ENCODE measurements at regions not wholly inside any gene's neighbourhood (a gene's known extent, or its start where the extent isn't known, plus 50 kb on each side); places are given as distances from the start of the nearest gene placed in this dataset.

DNA sequence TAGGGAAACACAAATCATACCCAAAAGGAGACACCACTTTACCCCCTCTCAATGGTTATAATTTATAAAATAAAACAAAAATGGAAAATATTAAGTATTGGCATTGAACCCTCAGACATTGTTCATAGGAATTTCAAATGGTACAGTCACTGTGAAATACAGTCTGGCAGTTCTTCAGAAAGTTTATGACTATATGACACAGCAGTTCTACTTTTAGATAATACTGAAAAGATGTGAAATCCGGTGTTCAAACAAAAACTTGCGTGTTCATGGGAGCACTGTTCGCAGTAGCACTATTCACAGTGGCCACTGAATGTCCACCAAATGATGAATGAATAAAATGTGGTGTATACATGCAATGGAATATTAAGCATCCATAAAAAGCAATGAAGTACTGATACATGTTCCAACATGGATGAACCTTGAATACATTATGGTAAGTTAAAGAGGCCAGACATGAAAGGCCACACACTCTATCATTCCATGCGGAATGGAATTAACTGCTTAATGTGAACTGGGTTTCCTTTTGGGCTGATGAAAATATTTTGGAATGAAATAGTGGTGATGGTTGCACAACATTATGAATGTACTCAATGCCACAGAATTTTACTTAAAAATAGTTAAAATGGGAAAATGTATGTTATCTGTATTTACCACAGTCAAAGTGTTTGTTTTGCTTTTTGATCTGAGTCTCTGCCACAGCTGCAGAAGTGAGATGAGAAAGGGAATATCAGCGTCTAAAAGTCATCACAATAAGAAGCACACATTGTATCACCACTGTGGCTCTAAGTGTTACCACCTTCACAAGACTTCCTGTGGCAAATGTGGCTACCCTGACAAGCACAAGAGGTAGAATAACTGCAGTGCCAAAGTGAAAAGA lies 864.6 kb downstream of the SUCLG1 start:
- TF ChIP-seq CTCF (IDR thresholded peaks at IDR 0.05) (no peak), ZFX (IDR thresholded peaks at IDR 0.05; ENCODE audit: borderline replicate concordance) (no peak)
- H3K27ac ChIP-seq = no peak overlapping the region

GRCh38 chr2:83587309-83587708 lies 871.8 kb downstream of the SUCLG1 start:
- TF ChIP-seq CTCF (IDR thresholded peaks at IDR 0.05) (no peak), ZFX (IDR thresholded peaks at IDR 0.05; ENCODE audit: borderline replicate concordance) (no peak)
- H3K27ac ChIP-seq = no peak overlapping the region

GRCh38 chr2:83585250-83585649 lies 873.8 kb downstream of the SUCLG1 start:
- TF ChIP-seq CTCF (IDR thresholded peaks at IDR 0.05) (no peak), ZFX (IDR thresholded peaks at IDR 0.05; ENCODE audit: borderline replicate concordance) (no peak)
- H3K27ac ChIP-seq = no peak overlapping the region

DNA sequence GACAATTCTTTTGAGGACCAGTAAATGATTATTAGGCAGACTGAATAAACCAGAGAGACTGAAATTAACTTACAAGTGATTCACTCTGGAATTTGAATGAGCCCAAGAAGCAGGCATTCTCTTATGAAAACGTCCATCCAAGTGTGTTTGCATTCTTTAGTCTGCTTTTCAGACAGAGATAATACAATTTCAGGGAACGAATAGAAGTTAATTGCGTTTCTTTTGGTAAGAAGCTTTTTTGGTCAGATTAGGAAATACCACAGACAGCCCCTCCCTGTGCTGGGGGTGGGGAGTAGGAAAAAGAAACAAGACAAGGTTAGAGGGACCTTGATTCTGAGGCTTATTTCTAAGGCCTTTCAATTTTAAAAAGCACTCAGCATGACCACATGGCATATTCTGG lies 874.4 kb downstream of the SUCLG1 start:
- TF ChIP-seq CTCF (IDR thresholded peaks at IDR 0.05) (no peak), ZFX (IDR thresholded peaks at IDR 0.05; ENCODE audit: borderline replicate concordance) (no peak)
- H3K27ac ChIP-seq = no peak overlapping the region

DNA sequence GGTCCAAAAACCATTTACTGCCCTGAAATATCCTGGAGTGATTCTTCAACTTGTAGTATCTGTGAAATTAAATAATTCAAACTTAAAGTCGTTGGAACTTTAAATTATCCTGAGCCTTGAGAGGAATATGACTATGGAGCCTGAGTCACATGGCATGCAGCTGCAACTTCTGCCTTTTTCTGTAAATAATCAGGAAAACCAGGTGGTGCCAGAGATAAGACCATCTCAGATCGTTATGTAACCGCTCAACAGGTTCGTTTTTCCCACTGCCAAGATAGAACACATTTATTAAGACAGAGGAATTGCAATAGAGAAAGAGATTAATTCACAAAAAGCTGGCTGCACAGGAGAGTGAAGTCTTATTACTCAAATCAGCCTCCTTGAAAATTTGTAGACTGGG lies 876.5 kb downstream of the SUCLG1 start:
- TF ChIP-seq ZFX (IDR thresholded peaks at IDR 0.05; ENCODE audit: borderline replicate concordance) (no peak), CTCF (IDR thresholded peaks at IDR 0.05) (no peak)
- no peak overlapping the region for H3K27ac ChIP-seq

DNA sequence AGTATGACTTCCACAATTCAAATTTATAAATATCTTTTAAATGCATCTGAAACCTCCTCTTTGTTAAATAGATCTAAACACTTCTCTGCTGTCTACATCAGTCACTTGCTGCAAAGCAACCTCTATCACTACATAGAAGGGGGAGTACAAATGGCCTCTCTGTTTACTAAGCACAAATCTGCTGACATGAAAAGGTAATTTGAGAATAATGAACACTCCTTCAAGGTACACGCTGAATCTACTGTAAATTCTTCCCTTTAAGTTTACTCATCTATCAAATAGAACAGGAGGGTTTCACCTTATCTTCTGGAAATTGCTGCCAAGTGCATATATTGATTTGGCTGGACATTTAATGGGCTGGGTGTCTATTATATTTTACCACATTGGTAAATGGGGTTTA lies 879.6 kb downstream of the SUCLG1 start:
- TF ChIP-seq CTCF (IDR thresholded peaks at IDR 0.05) = no peak
- no peak for TF ChIP-seq ZFX (IDR thresholded peaks at IDR 0.05; ENCODE audit: borderline replicate concordance)
- no peak overlapping the region for H3K27ac ChIP-seq

- TF ChIP-seq ZFX (IDR thresholded peaks at IDR 0.05; ENCODE audit: borderline replicate concordance) (no peak), CTCF (IDR thresholded peaks at IDR 0.05) (no peak)
Observed at GRCh38 chr2:83578405-83578804, 880.7 kb downstream of the SUCLG1 start.

More at GRCh38 chr2:83578405-83578804, 880.7 kb downstream of the SUCLG1 start:
- H3K27ac ChIP-seq = peak overlapping the region; percentile 42

Data from 22Rv1 (cell line).